H1 (cell line): ENCODE measurements at regions not wholly inside any gene's neighbourhood (a gene's known extent, or its start where the extent isn't known, plus 50 kb on each side); places are given as distances from the start of the nearest gene placed in this dataset.

ENCODE experiments used
- CTCF ChIA-PET: fragments of 300-600 bp; sonication (Branson Sonifier 250); formaldehyde crosslinking; loops from one replicate; lab custom pipeline; 2021; ENCODE audit not compliant: partially characterized antibody; lab: Charles Lee
- POLR2A ChIA-PET: fragments of 300-600 bp; sonication (Branson Sonifier 250); formaldehyde crosslinking; loops from one replicate; lab custom pipeline; 2021; ENCODE audit warnings: inconsistent platforms; ENCODE audit not compliant: partially characterized antibody; lab: Charles Lee
- DNase-seq, 2 experiments: peaks; one replicate each; pipeline versions ENCODE4 v3.0.0 to v3.0.0-alpha.2; 2010 to 2022; ENCODE audit warnings: low spot score in 2 of 2, low read depth in 1 of 2, mixed read lengths in 1 of 2
- FAIRE-seq: peaks from 2 replicates; lab custom pipeline; 2011; peaks lifted over from hg19 to GRCh38; lab: Jason Lieb, UNC
- H2AFZ ChIP-seq: 2 replicates; pipeline ENCODE4 v1.8.1; 2012; ENCODE audit warnings: low read length, inconsistent platforms
- H2AK5ac ChIP-seq: 2 replicates; pipeline ENCODE4 v1.6.1; 2013; ENCODE audit warnings: low read depth, low read length
- H2BK120ac ChIP-seq: replicated peaks from 2 replicates; pipeline ENCODE3; 2013; ENCODE audit warnings: low read depth, low read length, inconsistent platforms
- H2BK12ac ChIP-seq: 2 replicates; pipeline ENCODE4 v1.6.1; 2013; ENCODE audit warnings: low read depth, low read length
- H2BK15ac ChIP-seq: 2 replicates; pipeline ENCODE4 v1.6.1; 2013; ENCODE audit warnings: low read length
- H2BK20ac ChIP-seq: 2 replicates; pipeline ENCODE4 v1.6.1; 2013; ENCODE audit warnings: low read length
- H2BK5ac ChIP-seq: 2 replicates; pipeline ENCODE4 v1.6.1; 2013; ENCODE audit warnings: low read depth, low read length
- H3K14ac ChIP-seq: 2 replicates; pipeline ENCODE4 v1.6.1; 2013; ENCODE audit warnings: inconsistent platforms; ENCODE audit not compliant: insufficient read length
- H3K18ac ChIP-seq: 2 replicates; pipeline ENCODE4 v1.6.1; 2013; ENCODE audit warnings: low read length; ENCODE audit errors: extremely low read depth
- H3K23ac ChIP-seq: 2 replicates; pipeline ENCODE4 v1.6.1; 2013; ENCODE audit warnings: inconsistent platforms; ENCODE audit not compliant: insufficient read length
- H3K23me2 ChIP-seq: 2 replicates; pipeline ENCODE4 v1.6.1; 2013; ENCODE audit warnings: low read depth, low read length
- H3K27ac ChIP-seq: 2 replicates; pipeline ENCODE4 v1.6.1; 2011; ENCODE audit warnings: low read depth, low read length, inconsistent platforms
- H3K27me3 ChIP-seq, 4 experiments: replicated peaks in 1 of 4; 1 replicate in 1 of 4; 2 replicates in 3 of 4; pipeline versions ENCODE4 v1.6.1 to v1.8.1; 2011 to 2013; ENCODE audit warnings: low read length in 3 of 4, mild to moderate bottlenecking in 3 of 4, inconsistent platforms in 2 of 4, mixed read lengths in 2 of 4, moderate library complexity in 1 of 4; ENCODE audit not compliant: control insufficient read depth in 3 of 4, insufficient read depth in 3 of 4; ENCODE audit errors: extremely low read depth in 1 of 4
- H3K36me3 ChIP-seq, 4 experiments: 2 replicates each; pipeline versions ENCODE4 v1.6.1 to v1.8.1; 2011 to 2013; ENCODE audit warnings: mild to moderate bottlenecking in 4 of 4, low read length in 3 of 4, moderate library complexity in 2 of 4, control low read depth in 1 of 4, inconsistent platforms in 1 of 4; ENCODE audit not compliant: insufficient read depth in 4 of 4, control insufficient read depth in 2 of 4
- H3K4ac ChIP-seq: replicated peaks from 2 replicates; pipeline ENCODE3; 2013; ENCODE audit warnings: low read length, low read depth, mixed read lengths, inconsistent platforms; ENCODE audit not compliant: insufficient read length
- H3K4me1 ChIP-seq, 4 experiments: replicated peaks in 1 of 4; 1 replicate in 1 of 4; 2 replicates in 3 of 4; pipeline versions ENCODE4 v1.6.1 to v1.8.1; 2011 to 2013; ENCODE audit warnings: low read length in 3 of 4, inconsistent platforms in 2 of 4, mixed read lengths in 1 of 4; ENCODE audit not compliant: insufficient read depth in 4 of 4, control insufficient read depth in 3 of 4
- H3K4me2 ChIP-seq, 2 experiments: 2 replicates each; pipeline versions ENCODE4 v1.6.1 to v1.8.1; 2011 to 2013; ENCODE audit warnings: low read depth in 2 of 2, low read length in 2 of 2, control low read depth in 1 of 2, inconsistent platforms in 1 of 2, mild to moderate bottlenecking in 1 of 2; ENCODE audit not compliant: insufficient read depth in 1 of 2
- H3K4me3 ChIP-seq, 4 experiments: fragments of 200-600, 300-600 bp in 1 of 4; sonication (generic), shearing (Covaris generic), sonication (Bioruptor Twin) in 1 of 4; 2 replicates each; pipeline versions ENCODE4 v1.5.1 to v1.8.1; 2011 to 2016; ENCODE audit warnings: low read length in 4 of 4, low read depth in 3 of 4, control low read depth in 2 of 4, inconsistent platforms in 2 of 4, mild to moderate bottlenecking in 2 of 4, mixed read lengths in 1 of 4, moderate library complexity in 1 of 4; ENCODE audit not compliant: insufficient read depth in 2 of 4; ENCODE audit errors: extremely low read depth in 1 of 4
- H3K56ac ChIP-seq: replicated peaks from 2 replicates; pipeline ENCODE3; 2013; ENCODE audit warnings: low read depth, mild to moderate bottlenecking, mixed read lengths, low read length, inconsistent platforms; ENCODE audit not compliant: insufficient read length
- H3K79me1 ChIP-seq: 2 replicates; pipeline ENCODE4 v1.6.1; 2013; ENCODE audit warnings: low read depth, low read length, control low read depth
- H3K79me2 ChIP-seq, 2 experiments: 2 replicates each; pipeline versions ENCODE4 v1.6.1 to v1.8.1; 2012 to 2013; ENCODE audit warnings: low read length in 2 of 2, mild to moderate bottlenecking in 2 of 2, inconsistent platforms in 1 of 2; ENCODE audit not compliant: insufficient read depth in 2 of 2, control insufficient read depth in 1 of 2
- H3K9ac ChIP-seq, 4 experiments: replicated peaks in 1 of 4; 1 replicate in 1 of 4; 2 replicates in 3 of 4; pipeline versions ENCODE4 v1.6.1 to v1.8.1; 2011 to 2013; ENCODE audit warnings: low read depth in 3 of 4, low read length in 3 of 4, control low read depth in 2 of 4, mild to moderate bottlenecking in 2 of 4, moderate library complexity in 2 of 4, inconsistent platforms in 1 of 4; ENCODE audit errors: extremely low read depth in 1 of 4
- H3K9me3 ChIP-seq, 2 experiments: 2 replicates each; pipeline versions ENCODE4 v1.6.1 to v1.8.1; 2012 to 2013; ENCODE audit warnings: mild to moderate bottlenecking in 2 of 2, moderate library complexity in 2 of 2, control low read depth in 1 of 2, inconsistent platforms in 1 of 2, low read depth in 1 of 2, low read length in 1 of 2, mixed read lengths in 1 of 2; ENCODE audit not compliant: insufficient read depth in 2 of 2
- H4K20me1 ChIP-seq, 2 experiments: replicated peaks in 1 of 2; 2 replicates each; pipeline versions ENCODE3 to v1.8.1; 2011 to 2013; ENCODE audit warnings: inconsistent platforms in 2 of 2, low read length in 2 of 2, mild to moderate bottlenecking in 1 of 2; ENCODE audit not compliant: insufficient read depth in 2 of 2, control insufficient read depth in 1 of 2
- H4K5ac ChIP-seq: 2 replicates; pipeline ENCODE4 v1.6.1; 2013; ENCODE audit warnings: low read length, low read depth, mixed read lengths, inconsistent platforms; ENCODE audit not compliant: insufficient read length
- H4K8ac ChIP-seq: 2 replicates; pipeline ENCODE4 v1.8.0; 2013; ENCODE audit warnings: mild to moderate bottlenecking, moderate library complexity, low read length, inconsistent platforms; ENCODE audit not compliant: insufficient read depth; ENCODE audit errors: extremely low read depth
- H4K91ac ChIP-seq: replicated peaks from 2 replicates; pipeline ENCODE3; 2013; ENCODE audit warnings: low read length, mixed read lengths, inconsistent platforms; ENCODE audit not compliant: insufficient read length
- EZH2 ChIP-seq: fragments of 200-600 bp; sonication (generic); IDR thresholded peaks from 2 replicates; pipeline ENCODE4 v1.7.1; 2012; ENCODE audit warnings: low read depth, mild to moderate bottlenecking, moderate library complexity, low read length, inconsistent platforms; ENCODE audit not compliant: severe bottlenecking
- PHF8 ChIP-seq: fragments of 200-600 bp; sonication (generic); conservative IDR thresholded peaks from 2 replicates; pipeline ENCODE4 v1.7.1; 2012; ENCODE audit warnings: low read depth, mild to moderate bottlenecking, inconsistent platforms, low read length, moderate library complexity
- WGBS, 2 experiments: shearing (Covaris generic) in 1 of 2; methylation state at CpG; one replicate each; pipeline versions ENCODE4 v1.1.6 to v1.1.7; 2013 to 2015; ENCODE audit warnings: low lambda C conversion rate in 2 of 2, mixed read lengths in 2 of 2, inconsistent platforms in 1 of 2, low coverage in 1 of 2, missing lambda C conversion rate in 1 of 2; ENCODE audit not compliant: insufficient replicate concordance in 2 of 2, insufficient coverage in 1 of 2, insufficient read length in 1 of 2; ENCODE audit errors: extremely low coverage in 1 of 2, missing lambda C conversion rate in 1 of 2; 5-methylcytosine and 5-hydroxymethylcytosine counted together

GRCh38 chr11:97622795-97623194 is 1233.0 kb downstream of the JRKL start:
- ChIA-PET POLR2A (no interaction called here), CTCF (no interaction called here)
- Histone ChIP-seq H3K27ac (no peak overlapping the region), H4K91ac (no peak overlapping the region), H4K20me1 (no peaks in the 10 kb centered on the region), H3K9me3 (no peaks in the 10 kb centered on the region), H3K36me3 (no peaks in the 10 kb centered on the region), H3K23ac (no peak overlapping the region), H2BK15ac (no peak overlapping the region), H3K4me2 (no peak overlapping the region), H3K27me3 (no peaks in the 10 kb centered on the region), H2BK12ac (no peak overlapping the region), H3K79me1 (no peaks in the 10 kb centered on the region), H3K4ac (no peak overlapping the region), H2BK20ac (no peak overlapping the region), H3K79me2 (no peaks in the 10 kb centered on the region), H2AK5ac (no peak overlapping the region), H3K9ac (no peak overlapping the region), H2BK120ac (no peak overlapping the region), H3K14ac (no peak overlapping the region), H4K5ac (no peak overlapping the region), H3K56ac (no peak overlapping the region), H3K4me3 (no peak overlapping the region), H3K18ac (no peak overlapping the region), H3K23me2 (no peaks in the 10 kb centered on the region; the same call in 1 of the 2 replicates), H4K8ac (no peak overlapping the region), H2BK5ac (no peak overlapping the region), H3K4me1 (no peaks in the 10 kb centered on the region), H2AFZ (no peak overlapping the region)
- WGBS, 2 experiments: 93% methylated on average over 2 of the region's 2 CpGs; no CpG with 5 or more reads in 1 of the 2 experiments
- FAIRE-seq (no peak), DNase-seq (no peak)
- TF ChIP-seq PHF8: no peak
- TF ChIP-seq EZH2: no peak
